Keratinocyte (primary cell): ENCODE measurements at regions not wholly inside any gene's neighbourhood (a gene's known extent, or its start where the extent isn't known, plus 50 kb on each side); places are given as distances from the start of the nearest gene placed in this dataset.

ENCODE experiments used
- DNase-seq: peaks from one replicate; pipeline ENCODE4 v3.0.0-alpha.2; 2011; ENCODE audit warnings: low read depth, missing footprints, low spot score
- FAIRE-seq: peaks from 2 replicates; lab custom pipeline; 2011; peaks lifted over from hg19 to GRCh38; lab: Jason Lieb, UNC
- H2AFZ ChIP-seq: 2 replicates; pipeline ENCODE4 v1.6.0; 2012; ENCODE audit warnings: low read length, control low read depth, inconsistent platforms; ENCODE audit not compliant: control insufficient read depth
- H3K27ac ChIP-seq: 2 replicates; pipeline ENCODE4 v1.5.1; 2011; ENCODE audit warnings: low read length; ENCODE audit not compliant: control insufficient read depth, insufficient read depth
- H3K27me3 ChIP-seq: 3 replicates; pipeline ENCODE4 v1.6.0; 2011; ENCODE audit warnings: low read length; ENCODE audit not compliant: control insufficient read depth, insufficient read depth; ENCODE audit errors: extremely low read depth
- H3K36me3 ChIP-seq, 2 experiments: 2 replicates in 1 of 2; 3 replicates in 1 of 2; pipeline ENCODE4 v1.5.1; 2011; ENCODE audit warnings: low read length in 2 of 2, mild to moderate bottlenecking in 1 of 2; ENCODE audit not compliant: control insufficient read depth in 2 of 2, insufficient read depth in 2 of 2; ENCODE audit errors: extremely low read depth in 1 of 2
- H3K4me1 ChIP-seq: 3 replicates; pipeline ENCODE4 v1.5.1; 2011; ENCODE audit warnings: low read length; ENCODE audit not compliant: control insufficient read depth, insufficient read depth; ENCODE audit errors: extremely low read depth
- H3K4me2 ChIP-seq: 3 replicates; pipeline ENCODE4 v1.6.0; 2011; ENCODE audit warnings: low read depth, low read length; ENCODE audit not compliant: control insufficient read depth, insufficient read depth; ENCODE audit errors: extremely low read depth
- H3K4me3 ChIP-seq, 3 experiments: fragments of 200-600 bp in 1 of 3; sonication (generic) in 1 of 3; 2 replicates in 2 of 3; 3 replicates in 1 of 3; pipeline ENCODE4 v1.5.1; 2011 to 2016; ENCODE audit warnings: low read length in 3 of 3, mild to moderate bottlenecking in 3 of 3, control low read depth in 2 of 3, inconsistent platforms in 1 of 3, low read depth in 1 of 3, mixed read lengths in 1 of 3, mixed run types in 1 of 3, moderate library complexity in 1 of 3; ENCODE audit not compliant: control insufficient read depth in 2 of 3, insufficient read depth in 2 of 3; ENCODE audit errors: extremely low read depth in 1 of 3
- H3K79me2 ChIP-seq: 2 replicates; pipeline ENCODE4 v1.6.0; 2012; ENCODE audit warnings: low read length; ENCODE audit not compliant: control insufficient read depth, insufficient read depth
- H3K9ac ChIP-seq: 3 replicates; pipeline ENCODE4 v1.6.0; 2011; ENCODE audit warnings: low read length; ENCODE audit not compliant: control insufficient read depth, insufficient read depth; ENCODE audit errors: extremely low read depth
- H3K9me1 ChIP-seq: 3 replicates; pipeline ENCODE4 v1.6.0; 2011; ENCODE audit warnings: low read length; ENCODE audit not compliant: control insufficient read depth, insufficient read depth; ENCODE audit errors: extremely low read depth
- H3K9me3 ChIP-seq: 2 replicates; pipeline ENCODE4 v1.5.1; 2012; ENCODE audit warnings: low read depth, low read length; ENCODE audit not compliant: control insufficient read depth
- H4K20me1 ChIP-seq: 3 replicates; pipeline ENCODE4 v1.6.0; 2011; ENCODE audit warnings: low read length; ENCODE audit not compliant: control insufficient read depth, insufficient read depth; ENCODE audit errors: extremely low read depth
- EZH2 ChIP-seq: IDR thresholded peaks from one replicate; pipeline ENCODE4 v1.6.1; 2012; ENCODE audit warnings: inconsistent platforms, mild to moderate bottlenecking, low read length, moderate library complexity
- dilution Hi-C: fragments of 300-500 bp; cut with MboI; formaldehyde crosslinking; loops from one replicate; pipeline ENCODE4 v1.7.0; 2020; ENCODE audit warnings: low sequenced_read_pairs; ENCODE audit not compliant: extremely low pct_ligation_motif_present
- TF ChIP-seq, protein P1 (sequence below), 3 experiments: IDR thresholded peaks in 1 of 3; conservative IDR thresholded peaks in 1 of 3; optimal IDR thresholded peaks in 1 of 3; 2 replicates in 2 of 3; 3 replicates in 1 of 3; pipeline versions ENCODE3 to v1.5.1; 2011; ENCODE audit warnings: low read length in 3 of 3, mild to moderate bottlenecking in 3 of 3, moderate library complexity in 2 of 3, control low read depth in 1 of 3, inconsistent platforms in 1 of 3; ENCODE audit not compliant: insufficient read depth in 2 of 3; ENCODE audit errors: extremely low read depth in 1 of 3

GRCh38 chr3:110504401-110504800 lies 567.2 kb upstream of the NECTIN3 start:
- Histone ChIP-seq H3K4me3 (no peak overlapping the region), H3K79me2 (no peaks in the 10 kb centered on the region), H3K4me2 (no peak overlapping the region), H3K9me1 (no peaks in the 10 kb centered on the region), H3K27me3 (no peaks in the 10 kb centered on the region), H2AFZ (no peak overlapping the region), H3K27ac (no peak overlapping the region), H3K9ac (no peak overlapping the region), H3K36me3 (no peaks in the 10 kb centered on the region), H3K9me3 (no peaks in the 10 kb centered on the region), H3K4me1 (no peaks in the 10 kb centered on the region), H4K20me1 (no peaks in the 10 kb centered on the region)
- DNase-seq = no peak
- no peak for FAIRE-seq
- TF ChIP-seq, protein P1, sequence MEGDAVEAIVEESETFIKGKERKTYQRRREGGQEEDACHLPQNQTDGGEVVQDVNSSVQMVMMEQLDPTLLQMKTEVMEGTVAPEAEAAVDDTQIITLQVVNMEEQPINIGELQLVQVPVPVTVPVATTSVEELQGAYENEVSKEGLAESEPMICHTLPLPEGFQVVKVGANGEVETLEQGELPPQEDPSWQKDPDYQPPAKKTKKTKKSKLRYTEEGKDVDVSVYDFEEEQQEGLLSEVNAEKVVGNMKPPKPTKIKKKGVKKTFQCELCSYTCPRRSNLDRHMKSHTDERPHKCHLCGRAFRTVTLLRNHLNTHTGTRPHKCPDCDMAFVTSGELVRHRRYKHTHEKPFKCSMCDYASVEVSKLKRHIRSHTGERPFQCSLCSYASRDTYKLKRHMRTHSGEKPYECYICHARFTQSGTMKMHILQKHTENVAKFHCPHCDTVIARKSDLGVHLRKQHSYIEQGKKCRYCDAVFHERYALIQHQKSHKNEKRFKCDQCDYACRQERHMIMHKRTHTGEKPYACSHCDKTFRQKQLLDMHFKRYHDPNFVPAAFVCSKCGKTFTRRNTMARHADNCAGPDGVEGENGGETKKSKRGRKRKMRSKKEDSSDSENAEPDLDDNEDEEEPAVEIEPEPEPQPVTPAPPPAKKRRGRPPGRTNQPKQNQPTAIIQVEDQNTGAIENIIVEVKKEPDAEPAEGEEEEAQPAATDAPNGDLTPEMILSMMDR (optimal IDR thresholded peaks at IDR 0.05 in 1 of 3, IDR thresholded peaks at IDR 0.05 in 1 of 3, conservative IDR thresholded peaks at IDR 0.05 in 1 of 3; ENCODE audit: extremely low read depth in 1 of 3, insufficient read depth in 2 of 3, low read length in 3 of 3) = no peak
- TF ChIP-seq EZH2 = no peak
- dilution Hi-C loops = no loop called here

DNA sequence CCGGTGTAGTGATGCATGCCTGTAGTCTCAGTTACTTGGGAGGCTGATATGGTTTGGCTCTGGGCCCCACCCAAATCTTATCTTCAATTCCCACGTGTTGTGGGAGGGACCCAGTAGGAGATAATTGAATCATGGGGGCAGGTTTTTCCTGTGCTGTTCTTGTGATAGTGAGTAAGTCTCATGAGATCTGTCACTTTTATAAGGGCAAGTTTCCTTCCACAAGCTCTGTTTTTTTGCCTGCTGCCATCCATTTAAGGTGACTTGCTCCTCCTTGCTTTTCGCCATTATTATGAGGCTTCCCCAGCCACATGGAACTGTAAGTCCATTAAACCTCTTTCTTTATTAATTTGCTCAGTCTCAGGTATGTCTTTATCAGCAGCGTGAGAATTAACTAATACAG lies 566.7 kb upstream of the NECTIN3 start:
- Histone ChIP-seq H3K4me3 (no peak overlapping the region), H3K36me3 (no peaks in the 10 kb centered on the region), H3K27ac (no peak overlapping the region), H3K79me2 (no peaks in the 10 kb centered on the region), H3K9me1 (no peaks in the 10 kb centered on the region), H3K4me2 (no peak overlapping the region), H4K20me1 (no peaks in the 10 kb centered on the region), H3K4me1 (no peaks in the 10 kb centered on the region), H3K27me3 (no peaks in the 10 kb centered on the region), H2AFZ (no peak overlapping the region), H3K9me3 (no peaks in the 10 kb centered on the region), H3K9ac (no peak overlapping the region)
- dilution Hi-C loops = no loop called here
- no peak for TF ChIP-seq EZH2
- TF ChIP-seq, protein P1 (optimal IDR thresholded peaks at IDR 0.05 in 1 of 3, IDR thresholded peaks at IDR 0.05 in 1 of 3, conservative IDR thresholded peaks at IDR 0.05 in 1 of 3; ENCODE audit: extremely low read depth in 1 of 3, insufficient read depth in 2 of 3, low read length in 3 of 3) = no peak
- DNase-seq (no peak), FAIRE-seq (no peak)
